WTC11 (cell line): ENCODE measurements at regions not wholly inside any gene's neighbourhood (a gene's known extent, or its start where the extent isn't known, plus 50 kb on each side); places are given as distances from the start of the nearest gene placed in this dataset.

Experiments
- CREM ChIP-seq: sonication (generic); formaldehyde crosslinking; IDR thresholded peaks from 2 replicates; pipeline ENCODE4 v1.8.1; 2022; ENCODE audit warnings: mild to moderate bottlenecking, missing genetic modification reagents, moderate library complexity
- E2F5 ChIP-seq: sonication (generic); formaldehyde crosslinking; IDR thresholded peaks from 2 replicates; pipeline ENCODE4 v1.8.1; 2022; ENCODE audit warnings: mild to moderate bottlenecking, moderate library complexity, missing genetic modification reagents
- GTF2I ChIP-seq: fragments of 250-450 bp; sonication (Bioruptor Pico); conservative IDR thresholded peaks from 2 replicates; pipeline ENCODE4 v1.4.0; 2021; ENCODE audit warnings: mild to moderate bottlenecking
- TEAD1 ChIP-seq: sonication (generic); formaldehyde crosslinking; IDR thresholded peaks from 2 replicates; pipeline ENCODE4 v1.8.0; 2022; ENCODE audit warnings: mild to moderate bottlenecking, missing genetic modification reagents
- USF2 ChIP-seq: sonication (generic); formaldehyde crosslinking; IDR thresholded peaks from 2 replicates; pipeline ENCODE4 v1.8.1; 2023; ENCODE audit warnings: mild to moderate bottlenecking, missing genetic modification reagents, moderate library complexity
- ZBTB21 ChIP-seq: sonication (generic); formaldehyde crosslinking; IDR thresholded peaks from 2 replicates; pipeline ENCODE4 v1.8.1; 2023; ENCODE audit warnings: mild to moderate bottlenecking, missing genetic modification reagents, borderline replicate concordance
- TF ChIP-seq, protein P1 (sequence below): fragments of 200-600 bp; IDR thresholded peaks from 2 replicates; pipeline ENCODE4 v1.8.0; 2022; ENCODE audit warnings: antibody characterized with exemption

- no peak for TF ChIP-seq CREM (CRISPR knock-in tag)
- TF ChIP-seq, protein P1, sequence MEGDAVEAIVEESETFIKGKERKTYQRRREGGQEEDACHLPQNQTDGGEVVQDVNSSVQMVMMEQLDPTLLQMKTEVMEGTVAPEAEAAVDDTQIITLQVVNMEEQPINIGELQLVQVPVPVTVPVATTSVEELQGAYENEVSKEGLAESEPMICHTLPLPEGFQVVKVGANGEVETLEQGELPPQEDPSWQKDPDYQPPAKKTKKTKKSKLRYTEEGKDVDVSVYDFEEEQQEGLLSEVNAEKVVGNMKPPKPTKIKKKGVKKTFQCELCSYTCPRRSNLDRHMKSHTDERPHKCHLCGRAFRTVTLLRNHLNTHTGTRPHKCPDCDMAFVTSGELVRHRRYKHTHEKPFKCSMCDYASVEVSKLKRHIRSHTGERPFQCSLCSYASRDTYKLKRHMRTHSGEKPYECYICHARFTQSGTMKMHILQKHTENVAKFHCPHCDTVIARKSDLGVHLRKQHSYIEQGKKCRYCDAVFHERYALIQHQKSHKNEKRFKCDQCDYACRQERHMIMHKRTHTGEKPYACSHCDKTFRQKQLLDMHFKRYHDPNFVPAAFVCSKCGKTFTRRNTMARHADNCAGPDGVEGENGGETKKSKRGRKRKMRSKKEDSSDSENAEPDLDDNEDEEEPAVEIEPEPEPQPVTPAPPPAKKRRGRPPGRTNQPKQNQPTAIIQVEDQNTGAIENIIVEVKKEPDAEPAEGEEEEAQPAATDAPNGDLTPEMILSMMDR, result no peak
- TF ChIP-seq USF2 (CRISPR knock-in tag), result no peak
- TF ChIP-seq GTF2I (CRISPR knock-in tag), result no peak
- no peak for TF ChIP-seq TEAD1
- no peak for TF ChIP-seq E2F5 (CRISPR knock-in tag)
- no peak for TF ChIP-seq ZBTB21
Measured at GRCh38 chr2:144194326-144195071, 325.4 kb downstream of the ZEB2 start.
